ENCODE measurements at regions not wholly inside any gene's neighbourhood (a gene's known extent, or its start where the extent isn't known, plus 50 kb on each side); places are given as distances from the start of the nearest gene placed in this dataset.
A peak's percentile ranks its signal among the peaks of the same experiment; 100 is the strongest.
"Not testable (repeated sequence)": the region's sequence is repeated elsewhere in the genome, so short reads cannot be mapped to it uniquely, and the experiment has no call there.

DNA sequence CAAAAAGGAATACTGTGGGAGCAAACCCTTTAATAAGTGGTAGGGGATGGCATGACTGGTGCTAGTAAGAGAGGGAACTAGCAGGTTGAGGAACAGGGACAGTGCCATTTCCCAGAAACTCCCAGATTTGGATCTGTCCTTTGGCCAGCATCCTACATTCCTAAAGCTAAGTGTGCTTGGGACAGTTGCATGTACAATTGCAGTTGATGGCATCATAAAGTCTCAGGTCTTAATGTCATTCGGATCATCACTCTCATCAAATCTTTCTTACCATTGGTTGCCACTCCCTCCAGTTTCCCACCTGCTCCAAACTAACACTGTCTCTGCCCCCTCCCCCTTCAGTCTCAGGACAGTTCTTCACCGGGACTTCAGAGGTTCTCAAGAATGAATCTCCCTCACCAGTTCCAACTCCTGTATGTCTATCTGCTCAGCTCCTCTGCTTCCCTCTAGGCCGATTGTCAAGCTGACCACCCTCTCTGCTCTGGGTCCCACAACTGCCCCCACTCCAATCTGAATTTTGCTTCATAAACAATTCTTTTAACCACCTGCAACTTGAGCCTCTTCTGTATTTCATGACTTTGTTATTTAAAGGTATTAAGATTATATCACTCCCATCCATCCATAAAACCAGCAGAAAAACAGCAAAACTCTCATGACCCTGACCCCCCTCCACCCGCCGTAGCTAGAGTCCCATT, 260.8 kb downstream of the CGGBP1 start:
- ATAC-seq: no peak
- Mint-ChIP-seq H3K4me1 (ENCODE audit: low read depth in 2 of 2) (peaks cover 8 to 19% of the 10 kb centered on the region in 2 donors), H3K36me3 (peaks cover 6% of the 10 kb centered on the region), H3K9me3 (no peaks in the 10 kb centered on the region), H3K27ac (no peak overlapping the region), H3K27me3 (peaks cover 25 to 33% of the 10 kb centered on the region in 2 donors), H3K4me3 (no peak overlapping the region)
- DNase-seq (ENCODE audit: low spot score): no peak

- Mint-ChIP-seq H3K4me3 (peak overlapping the region; percentile 2), H3K36me3 (peaks cover 6% of the 10 kb centered on the region), H3K27me3 (peaks cover 33 to 43% of the 10 kb centered on the region in 2 donors), H3K9me3 (no peaks in the 10 kb centered on the region), H3K4me1 (ENCODE audit: low read depth in 2 of 2) (peaks cover 13 to 23% of the 10 kb centered on the region in 2 donors), H3K27ac (no peak overlapping the region)
- DNase-seq (ENCODE audit: low spot score) (no peak), ATAC-seq (no peak)
Measured at GRCh38 chr3:87796843-87797185, 262.0 kb downstream of the CGGBP1 start.

DNA sequence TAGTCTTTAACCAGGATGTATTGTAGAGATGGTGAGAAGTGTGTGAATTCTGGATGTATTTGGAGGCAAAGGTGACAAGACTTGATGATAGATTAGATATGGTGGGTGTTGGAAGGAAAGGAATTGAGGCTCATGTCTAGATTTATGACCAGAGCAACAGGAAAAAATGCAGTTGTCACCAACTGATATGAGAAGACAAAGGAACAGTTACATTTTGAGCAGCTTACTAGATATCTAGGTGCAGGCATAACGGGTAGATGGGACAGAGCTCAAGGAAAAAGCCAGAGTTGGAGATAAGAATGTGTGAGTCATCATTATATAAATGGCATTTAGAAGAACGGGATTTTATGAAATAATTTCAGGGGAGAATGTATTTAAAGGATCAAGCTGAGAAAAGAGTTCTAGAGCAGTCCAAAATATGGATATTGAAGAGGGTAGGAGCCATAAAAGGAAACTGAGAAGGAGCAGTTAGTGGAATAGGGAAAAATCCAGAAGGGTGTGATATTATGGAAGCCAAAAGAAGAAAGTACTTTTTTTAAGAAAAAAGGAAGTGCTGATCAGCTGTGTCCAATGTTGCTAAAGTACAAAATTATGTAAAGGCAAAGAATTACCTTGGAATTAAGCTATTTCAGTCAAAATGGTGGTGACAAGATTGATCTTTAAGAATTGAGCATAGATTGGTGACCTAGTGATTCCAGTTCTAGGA, 262.5 kb downstream of the CGGBP1 start:
- no peak for ATAC-seq
- H3K4me1 Mint-ChIP-seq (ENCODE audit: low read depth in 2 of 2): peaks cover 13 to 23% of the 10 kb centered on the region in 2 donors
- peak overlapping the region; percentile 0 for H3K4me3 Mint-ChIP-seq
- H3K27ac Mint-ChIP-seq: no peak overlapping the region
- H3K36me3 Mint-ChIP-seq: peaks cover 6% of the 10 kb centered on the region
- no peaks in the 10 kb centered on the region for H3K9me3 Mint-ChIP-seq
- peaks cover 35 to 48% of the 10 kb centered on the region in 2 donors for H3K27me3 Mint-ChIP-seq
- DNase-seq (ENCODE audit: low spot score): no peak

DNA sequence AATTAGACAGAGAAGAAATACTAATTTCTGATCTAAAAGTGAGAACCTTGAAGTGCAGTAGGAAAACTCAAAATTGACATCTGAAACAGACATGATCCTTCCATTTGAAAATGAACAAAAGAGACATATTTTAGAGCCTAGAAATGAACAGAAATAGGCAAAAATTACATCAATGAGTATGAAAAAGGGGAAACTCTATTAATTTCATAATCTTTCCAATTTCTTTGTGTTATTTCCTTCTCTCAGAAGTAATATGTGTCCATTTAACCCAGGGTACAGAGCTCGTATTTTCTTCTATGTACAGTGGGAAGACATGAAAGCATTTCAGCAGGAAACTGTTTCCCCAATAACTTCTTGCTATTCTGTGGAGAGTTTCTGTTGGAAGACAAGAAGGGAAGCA, 263.1 kb downstream of the CGGBP1 start:
- H3K27me3 Mint-ChIP-seq: peaks cover 37 to 49% of the 10 kb centered on the region in 2 donors
- H3K4me3 Mint-ChIP-seq: peak overlapping the region; percentile 0
- no peak for ATAC-seq
- peaks cover 6% of the 10 kb centered on the region for H3K36me3 Mint-ChIP-seq
- no peak overlapping the region for H3K27ac Mint-ChIP-seq
- no peaks in the 10 kb centered on the region for H3K9me3 Mint-ChIP-seq
- no peak for DNase-seq (ENCODE audit: low spot score)
- H3K4me1 Mint-ChIP-seq (ENCODE audit: low read depth in 2 of 2): peaks cover 13 to 23% of the 10 kb centered on the region in 2 donors

DNA sequence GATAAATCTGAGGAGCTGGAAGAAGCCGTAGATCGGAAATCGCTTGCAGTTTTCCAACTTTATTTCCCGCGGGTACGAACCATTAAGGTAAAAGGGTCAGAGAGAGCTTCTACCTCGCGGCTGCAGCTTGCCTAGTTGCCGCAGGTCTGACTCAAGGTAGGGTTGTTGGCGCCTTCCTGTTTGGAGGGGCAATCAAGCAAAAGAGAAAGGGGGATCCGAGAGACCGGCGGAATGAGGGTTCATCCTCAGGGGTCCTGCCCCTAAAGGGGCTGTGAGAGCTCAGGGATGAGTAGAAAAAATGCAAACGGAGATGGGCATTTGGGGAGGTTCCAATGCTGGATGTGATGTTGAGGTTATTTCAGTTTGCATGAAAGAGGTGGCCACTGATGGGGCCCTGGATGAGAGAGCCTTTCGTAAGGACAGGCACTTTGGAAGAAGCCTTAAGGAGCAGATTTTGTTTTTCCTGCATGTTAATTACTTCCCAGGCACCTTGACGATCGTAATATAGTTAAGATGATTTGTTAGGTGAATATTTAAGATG, 265.4 kb downstream of the CGGBP1 start:
- Mint-ChIP-seq H3K9me3 (no peaks in the 10 kb centered on the region), H3K27me3 (peaks cover 45 to 59% of the 10 kb centered on the region in 2 donors), H3K4me3 (peak overlapping the region; percentile 23), H3K36me3 (peaks cover 6% of the 10 kb centered on the region), H3K27ac (no peak overlapping the region), H3K4me1 (ENCODE audit: low read depth in 2 of 2) (peaks cover 13 to 22% of the 10 kb centered on the region in 2 donors)
- ATAC-seq (no peak), DNase-seq (ENCODE audit: low spot score) (no peak)

DNA sequence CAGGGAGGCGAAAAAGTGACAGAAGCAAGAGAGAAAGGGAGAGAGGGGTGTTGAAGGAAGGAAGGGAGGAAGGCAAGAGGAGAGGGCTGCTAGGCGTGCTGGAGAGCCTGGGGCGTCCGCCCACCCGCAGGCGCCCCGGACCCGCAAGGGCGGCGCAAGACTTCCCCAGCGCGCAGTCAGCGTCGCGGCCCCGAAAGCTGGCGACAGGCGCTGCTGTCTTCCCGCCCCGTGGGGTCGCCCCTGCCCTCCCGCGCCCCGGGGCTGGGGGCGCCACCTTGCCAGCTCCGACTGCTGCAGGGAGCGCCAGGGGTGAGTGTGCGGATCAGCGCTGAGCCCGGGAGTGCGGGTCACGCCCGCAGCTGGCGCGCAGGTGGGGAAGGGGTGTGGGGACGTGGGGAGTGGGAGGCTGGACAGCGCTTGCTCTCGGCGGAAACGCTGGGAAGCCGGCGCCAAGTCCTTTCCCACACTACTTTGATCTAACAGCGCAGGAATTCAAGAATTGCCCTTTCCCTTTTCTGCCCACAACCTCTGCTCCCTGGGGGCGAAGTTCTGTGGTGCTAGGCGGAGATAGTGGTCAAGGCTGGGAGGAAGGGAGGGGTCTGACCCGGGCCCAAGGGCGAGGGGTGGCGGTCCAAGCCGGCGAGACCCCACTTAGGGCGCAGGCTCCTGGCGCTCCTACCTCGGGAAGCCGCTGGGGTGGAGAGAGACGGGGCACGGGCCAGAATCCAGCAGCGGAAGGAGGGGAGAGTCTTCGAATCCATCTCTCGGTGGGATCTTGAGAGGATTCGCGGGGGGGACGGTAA, 266.1 kb downstream of the CGGBP1 start, which contains the start of gene HTR1F:
HTR1F (plus strand) TSS at position 173 of the 803 bp plus-strand sequence.
- Mint-ChIP-seq H3K4me3 (peak within 1 kb of the TSS; percentile 45), H3K27ac (no peak within 1 kb of the TSS), H3K27me3 (peaks cover 41 to 56% of the 10 kb centered on the region in 2 donors), H3K9me3 (no peaks in the 10 kb centered on the region), H3K36me3 (peaks cover 6% of the 10 kb centered on the region), H3K4me1 (ENCODE audit: low read depth in 2 of 2) (peaks cover 13 to 18% of the 10 kb centered on the region in 2 donors)
- peak in 1 of 2 donors; percentile 41 for ATAC-seq
- DNase-seq (ENCODE audit: low spot score): no peak

DNA sequence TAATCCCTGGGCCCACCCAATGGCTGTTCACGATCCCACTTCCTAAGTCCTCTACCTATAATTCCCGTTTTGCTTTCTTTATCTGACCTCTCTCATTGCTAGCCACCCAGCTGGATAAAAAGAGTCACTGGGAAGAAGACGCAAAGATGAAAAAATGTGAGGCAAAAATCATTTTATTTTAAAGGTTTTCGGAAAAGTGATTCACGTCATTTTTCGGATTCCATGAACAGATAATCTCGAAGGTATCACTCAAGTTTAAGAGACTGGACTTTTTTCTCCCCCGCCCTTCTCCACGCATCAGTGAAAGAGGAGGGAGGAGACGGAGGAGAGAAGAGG, 266.6 kb downstream of the CGGBP1 start:
- Mint-ChIP-seq H3K4me3 (peak overlapping the region; percentile 45), H3K36me3 (peaks cover 6% of the 10 kb centered on the region), H3K4me1 (ENCODE audit: low read depth in 2 of 2) (peaks cover 13 to 18% of the 10 kb centered on the region in 2 donors), H3K27ac (no peak overlapping the region), H3K9me3 (no peaks in the 10 kb centered on the region), H3K27me3 (peaks cover 41 to 56% of the 10 kb centered on the region in 2 donors)
- DNase-seq (ENCODE audit: low spot score) (no peak), ATAC-seq (no peak)

DNA sequence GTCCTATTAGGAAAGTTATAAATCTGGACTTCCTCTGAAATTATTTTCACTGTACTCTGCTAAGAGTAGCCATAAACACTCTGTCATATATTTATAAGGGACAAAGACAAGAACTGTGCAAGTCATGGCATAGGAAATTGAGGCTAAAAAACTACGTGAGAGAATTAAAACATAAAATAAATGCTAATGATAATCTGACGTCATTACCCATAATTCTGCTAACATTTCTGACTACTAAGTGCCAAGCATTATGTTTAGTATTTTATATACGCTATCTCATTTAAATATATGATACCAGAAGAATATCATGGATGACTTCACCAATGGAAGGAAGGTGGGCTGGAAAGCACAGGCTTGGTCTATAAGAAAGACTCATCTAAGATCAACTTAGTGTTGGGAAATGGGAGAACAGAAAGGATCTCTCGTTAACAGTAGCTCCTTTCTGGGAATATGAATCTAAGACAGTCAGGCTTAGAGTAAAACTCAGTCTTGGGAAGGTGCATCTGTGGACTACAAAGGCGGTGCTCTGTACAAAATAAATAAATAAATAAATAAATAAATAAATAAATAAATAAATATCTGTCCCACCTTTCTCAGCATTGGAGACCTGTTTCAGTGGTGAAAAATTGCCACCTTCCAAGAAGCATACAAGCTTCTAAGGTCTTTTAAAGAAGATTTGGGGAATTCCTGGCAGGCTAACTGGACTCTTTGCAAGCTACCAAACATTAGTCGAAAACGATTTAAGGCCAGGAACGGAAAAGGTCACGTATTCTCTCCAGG, 267.4 kb downstream of the CGGBP1 start:
- DNase-seq (ENCODE audit: low spot score): no peak
- peaks cover 12 to 13% of the 10 kb centered on the region in 2 donors for H3K4me1 Mint-ChIP-seq (ENCODE audit: low read depth in 2 of 2)
- no peak overlapping the region for H3K27ac Mint-ChIP-seq
- no peaks in the 10 kb centered on the region for H3K9me3 Mint-ChIP-seq
- peaks cover 6% of the 10 kb centered on the region for H3K36me3 Mint-ChIP-seq
- H3K4me3 Mint-ChIP-seq: no peak overlapping the region
- H3K27me3 Mint-ChIP-seq: peaks cover 37 to 48% of the 10 kb centered on the region in 2 donors
- ATAC-seq: no peak

GRCh38 chr3:87789049-87789448, 269.8 kb downstream of the CGGBP1 start:
- not testable (repeated sequence) for DNase-seq (ENCODE audit: low spot score); H3K4me3 Mint-ChIP-seq; H3K4me1 Mint-ChIP-seq (ENCODE audit: low read depth in 2 of 2); ATAC-seq; H3K9me3 Mint-ChIP-seq; H3K36me3 Mint-ChIP-seq; H3K27ac Mint-ChIP-seq
- H3K27me3 Mint-ChIP-seq: peaks cover 28 to 40% of the 10 kb centered on the region in 2 donors

GRCh38 chr3:87788516-87788915, 270.3 kb downstream of the CGGBP1 start:
- Mint-ChIP-seq H3K27ac (no peak overlapping the region), H3K4me1 (ENCODE audit: low read depth in 2 of 2) (peaks cover 5 to 8% of the 10 kb centered on the region in 2 donors), H3K4me3 (no peak overlapping the region), H3K9me3 (no peaks in the 10 kb centered on the region), H3K27me3 (peaks cover 26 to 38% of the 10 kb centered on the region in 2 donors), H3K36me3 (no peaks in the 10 kb centered on the region)
- ATAC-seq (no peak), DNase-seq (ENCODE audit: low spot score) (no peak)

DNA sequence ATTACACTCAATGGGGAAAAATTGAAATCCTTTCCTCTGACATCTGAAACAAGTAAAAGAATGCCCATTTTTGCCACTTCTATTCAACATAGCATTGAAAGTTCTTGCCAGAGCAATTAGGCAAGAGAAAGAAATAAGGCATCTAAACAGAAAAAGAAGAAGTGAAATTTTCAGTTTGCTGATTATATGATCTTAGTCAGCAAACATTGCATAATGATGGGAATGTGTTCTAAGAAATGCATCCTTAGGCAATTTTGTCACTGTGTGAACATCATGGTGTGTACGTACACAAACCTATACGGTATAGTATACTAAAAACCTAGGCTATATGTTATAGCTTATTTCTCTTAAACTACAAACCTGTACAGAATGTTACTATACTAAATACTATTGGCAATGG, 278.0 kb downstream of the CGGBP1 start:
- DNase-seq (ENCODE audit: low spot score): no peak
- H3K27me3 Mint-ChIP-seq: peaks cover 2 to 7% of the 10 kb centered on the region in 2 donors
- H3K4me3 Mint-ChIP-seq: no peak overlapping the region
- no peak for ATAC-seq
- peaks cover 10% of the 10 kb centered on the region for H3K36me3 Mint-ChIP-seq
- H3K27ac Mint-ChIP-seq: no peak overlapping the region
- no peaks in the 10 kb centered on the region for H3K4me1 Mint-ChIP-seq (ENCODE audit: low read depth in 2 of 2)
- H3K9me3 Mint-ChIP-seq: no peaks in the 10 kb centered on the region

- H3K27ac Mint-ChIP-seq: no peak overlapping the region
- peaks cover 10% of the 10 kb centered on the region for H3K36me3 Mint-ChIP-seq
- H3K4me1 Mint-ChIP-seq (ENCODE audit: low read depth in 2 of 2): no peaks in the 10 kb centered on the region
- H3K4me3 Mint-ChIP-seq: no peak overlapping the region
- no peaks in the 10 kb centered on the region for H3K9me3 Mint-ChIP-seq
- H3K27me3 Mint-ChIP-seq: peaks cover 2 to 18% of the 10 kb centered on the region in 2 donors
- DNase-seq (ENCODE audit: low spot score) (no peak), ATAC-seq (no peak)
Measured at GRCh38 chr3:87778876-87779275, 279.9 kb downstream of the CGGBP1 start.
